Activated CD8-positive, alpha-beta memory T cell treated with anti-CD3 and anti-CD28 coated beads for 1 hour (primary cell): ENCODE measurements at regions not wholly inside any gene's neighbourhood (a gene's known extent, or its start where the extent isn't known, plus 50 kb on each side); places are given as distances from the start of the nearest gene placed in this dataset.

Experiments
- DNase-seq, 2 donors: peaks; one replicate each; pipeline ENCODE4 v3.0.0-alpha.2; 2020; ENCODE audit warnings: low read depth in 1 of 2; ENCODE audit errors: extremely low read depth in 1 of 2

DNA sequence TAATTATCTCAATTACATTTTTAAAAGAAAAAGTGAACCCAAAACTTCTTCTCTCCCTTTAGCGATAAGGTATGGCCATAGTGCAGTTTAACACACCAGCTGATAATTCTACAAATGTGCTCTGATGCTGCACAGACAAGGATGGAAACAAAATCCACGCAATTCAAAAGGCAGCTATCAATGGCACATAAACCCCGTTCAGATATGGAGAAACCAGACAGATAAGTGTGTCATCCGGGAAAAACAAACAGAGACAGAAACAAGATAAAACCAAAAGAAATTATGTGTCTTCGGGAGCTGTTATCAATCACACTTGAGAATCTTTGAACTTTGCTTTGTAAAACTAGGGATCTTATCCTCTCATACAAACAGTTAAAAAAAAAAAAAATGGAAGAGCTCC, 73.6 kb downstream of the SIPA1L2 start:
- no peak for DNase-seq

DNA sequence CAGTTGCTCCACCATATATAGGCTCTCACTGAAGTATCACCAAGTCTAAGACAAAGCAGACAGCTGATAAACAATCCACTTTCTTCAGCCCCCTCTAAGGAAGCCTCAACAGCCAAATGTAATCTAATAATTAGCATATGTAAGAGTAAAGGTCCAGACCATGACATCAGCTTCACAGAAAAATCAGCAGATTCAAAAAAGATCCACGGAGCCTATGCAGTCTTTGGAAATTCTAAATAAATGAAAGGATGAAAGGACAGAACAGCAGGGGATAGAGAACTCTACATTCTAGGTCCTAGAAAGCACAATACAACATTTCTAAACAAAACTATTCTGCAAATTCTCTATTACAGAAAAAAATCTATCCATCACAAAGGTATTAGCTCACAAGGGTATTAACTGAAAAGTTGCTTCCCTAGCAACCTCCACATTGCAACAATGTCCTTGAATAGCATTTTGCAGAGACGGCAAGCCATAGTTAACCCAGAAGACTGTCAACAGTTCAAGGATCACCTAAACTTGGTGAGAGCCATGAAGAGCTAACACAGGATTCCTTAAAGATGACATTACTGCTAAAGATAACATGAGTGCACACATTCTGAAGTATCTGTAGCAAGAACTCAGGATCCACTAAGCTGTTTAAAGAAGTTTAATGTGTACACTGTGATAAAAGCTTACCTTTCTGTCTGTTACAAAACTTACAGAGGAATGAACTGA, 74.3 kb downstream of the SIPA1L2 start:
- no peak for DNase-seq

DNA sequence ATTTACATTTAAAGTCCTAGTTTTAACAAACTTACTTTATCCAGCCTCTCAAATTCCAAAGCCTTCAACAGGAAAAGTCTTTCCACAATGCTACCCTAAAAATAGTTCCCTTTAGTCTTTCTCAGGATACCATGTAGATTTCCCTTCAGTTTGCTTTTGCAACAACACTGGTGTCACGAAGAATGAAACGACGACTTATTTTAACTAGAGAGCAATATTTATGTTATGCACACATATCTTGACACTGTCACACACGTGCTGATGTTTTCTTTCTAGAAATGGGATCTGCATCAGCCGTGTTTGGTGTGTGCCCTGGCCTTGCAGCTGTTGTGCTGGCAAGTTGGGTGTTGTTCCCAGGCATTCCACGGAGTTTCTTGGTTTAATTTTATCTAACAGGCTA, 75.5 kb downstream of the SIPA1L2 start:
- no peak for DNase-seq

DNA sequence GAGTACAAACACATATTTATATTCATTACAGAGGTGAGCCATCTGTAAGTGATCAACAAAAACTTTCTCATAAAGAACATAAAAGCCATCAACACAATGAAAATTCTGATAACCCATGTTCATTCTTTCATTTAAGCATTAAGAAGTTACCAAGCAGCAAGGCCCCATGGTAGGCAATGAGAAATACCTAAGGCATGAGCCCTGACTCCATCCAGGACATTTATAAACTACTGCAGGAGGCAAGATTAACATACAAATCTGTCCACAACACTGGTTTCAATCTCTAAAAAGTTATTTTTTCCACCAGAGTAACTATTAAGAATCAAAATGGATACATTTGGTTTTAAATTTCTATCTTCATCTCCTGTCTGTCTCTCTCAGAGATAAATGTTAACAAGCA, 76.1 kb downstream of the SIPA1L2 start:
- DNase-seq = no peak

DNA sequence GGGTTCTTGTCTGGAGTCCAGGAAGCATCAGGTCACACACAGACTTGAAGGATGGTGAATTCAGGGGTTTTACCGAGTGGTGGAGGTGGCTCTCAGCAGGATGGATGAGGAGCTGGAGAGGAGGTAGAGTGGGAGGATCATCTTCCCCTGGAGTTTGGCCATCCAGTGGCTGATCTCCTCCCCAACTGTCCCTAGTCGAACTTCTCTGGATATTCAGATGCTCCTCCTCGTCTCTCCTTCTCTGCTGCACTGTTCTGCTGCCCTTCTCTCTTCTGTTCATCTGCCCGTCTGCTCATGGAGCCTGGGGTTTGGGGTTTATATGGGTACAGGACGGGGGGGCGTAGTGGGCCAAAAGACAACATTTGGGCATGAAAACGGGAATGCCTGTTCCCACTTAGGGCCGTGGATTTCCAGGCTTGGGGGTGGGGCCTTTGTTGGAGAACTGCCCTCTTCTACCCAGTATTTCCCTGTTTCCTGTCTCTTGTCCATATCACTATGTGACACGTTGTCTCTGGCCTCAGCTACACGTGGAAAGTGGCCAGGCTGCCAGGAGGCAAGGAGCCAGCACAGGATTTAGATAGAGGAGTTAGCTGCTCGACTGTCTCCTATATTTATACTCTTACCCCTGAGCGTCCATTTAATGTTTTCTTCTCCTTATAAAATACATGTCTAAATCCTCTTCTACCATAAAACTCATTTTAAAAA, 76.7 kb downstream of the SIPA1L2 start:
- DNase-seq = no peak

DNA sequence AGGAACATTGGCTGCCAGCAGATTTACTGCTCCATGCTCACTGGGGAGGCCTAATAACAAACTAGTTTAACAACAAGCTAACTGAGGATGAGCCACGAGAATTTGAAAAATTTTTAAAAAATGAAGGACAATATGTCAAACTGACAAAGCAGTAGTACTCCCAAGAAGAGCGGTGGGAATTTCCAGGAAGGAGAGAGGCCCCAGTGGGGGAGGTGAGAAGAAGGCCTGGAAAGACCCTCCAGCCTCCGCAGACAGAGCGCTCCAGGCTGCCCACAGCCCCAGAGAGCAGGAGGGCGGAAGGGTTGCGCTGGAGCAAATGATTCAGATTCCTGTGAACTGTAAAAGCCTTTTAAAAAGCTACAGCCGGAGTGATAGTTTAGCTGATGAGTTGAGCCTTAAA, 78.5 kb downstream of the SIPA1L2 start:
- no peak for DNase-seq

DNA sequence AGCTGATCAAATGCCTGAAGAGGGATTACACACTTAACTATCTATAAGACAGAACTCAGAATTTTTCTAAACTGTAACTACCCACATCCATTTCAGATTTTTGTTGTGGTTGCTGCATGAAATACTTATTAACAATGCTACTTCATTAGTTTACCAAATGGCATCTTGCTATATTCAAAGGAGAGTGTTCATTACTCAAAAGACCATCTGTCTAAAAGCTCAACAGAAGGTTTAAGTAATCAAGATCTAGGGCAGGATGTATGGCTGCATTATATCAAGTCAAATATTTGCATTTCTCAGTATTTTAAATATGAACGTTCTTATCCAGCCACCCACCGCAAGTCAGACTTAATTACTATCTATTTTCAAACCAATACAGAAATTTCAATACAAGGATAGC, 79.9 kb downstream of the SIPA1L2 start:
- no peak for DNase-seq

DNA sequence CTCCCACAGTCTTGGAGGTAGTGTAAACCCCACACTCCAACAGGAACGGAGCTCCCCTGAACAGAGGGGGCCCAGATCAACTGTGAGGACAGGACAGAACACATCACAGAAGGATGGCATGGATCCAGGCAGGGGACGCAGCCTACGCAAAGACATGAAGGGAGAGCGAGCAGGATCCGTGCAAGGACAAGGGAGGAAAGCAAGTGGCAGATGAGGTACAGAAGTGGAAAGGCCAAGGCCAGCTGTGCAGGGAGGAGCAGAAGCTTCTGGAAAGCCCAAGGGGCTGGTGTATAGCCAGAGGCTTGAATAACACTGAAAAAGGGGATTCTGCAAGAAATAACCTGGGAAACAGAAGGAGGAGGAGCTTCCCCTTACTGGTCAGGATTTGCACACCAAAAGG, 81.2 kb downstream of the SIPA1L2 start:
- no peak for DNase-seq

DNA sequence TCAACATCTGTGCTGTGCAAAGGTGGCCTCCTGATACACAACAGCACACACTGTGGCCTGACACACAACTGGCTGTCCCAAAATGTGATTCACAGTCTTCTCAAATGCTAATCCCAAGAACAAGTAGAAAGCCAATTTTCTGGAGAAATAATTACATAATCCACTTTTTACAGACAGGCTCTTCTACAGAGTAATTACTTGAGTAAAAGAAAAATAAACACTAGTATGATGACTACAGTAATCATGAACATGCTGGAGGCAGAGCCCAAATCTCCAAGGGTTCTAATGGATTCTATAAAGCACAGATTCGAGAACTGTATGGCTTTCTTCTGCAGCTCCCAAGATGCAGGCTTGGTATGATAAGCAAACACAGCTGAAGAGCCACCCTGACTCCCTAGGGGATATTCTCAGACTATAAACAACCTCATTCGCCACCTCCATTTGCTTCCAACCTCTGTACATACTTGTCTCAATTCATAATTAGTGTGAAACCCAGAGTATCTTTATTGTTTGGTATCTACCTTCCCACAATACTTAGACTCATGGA, 81.9 kb downstream of the SIPA1L2 start:
- DNase-seq = no peak

DNA sequence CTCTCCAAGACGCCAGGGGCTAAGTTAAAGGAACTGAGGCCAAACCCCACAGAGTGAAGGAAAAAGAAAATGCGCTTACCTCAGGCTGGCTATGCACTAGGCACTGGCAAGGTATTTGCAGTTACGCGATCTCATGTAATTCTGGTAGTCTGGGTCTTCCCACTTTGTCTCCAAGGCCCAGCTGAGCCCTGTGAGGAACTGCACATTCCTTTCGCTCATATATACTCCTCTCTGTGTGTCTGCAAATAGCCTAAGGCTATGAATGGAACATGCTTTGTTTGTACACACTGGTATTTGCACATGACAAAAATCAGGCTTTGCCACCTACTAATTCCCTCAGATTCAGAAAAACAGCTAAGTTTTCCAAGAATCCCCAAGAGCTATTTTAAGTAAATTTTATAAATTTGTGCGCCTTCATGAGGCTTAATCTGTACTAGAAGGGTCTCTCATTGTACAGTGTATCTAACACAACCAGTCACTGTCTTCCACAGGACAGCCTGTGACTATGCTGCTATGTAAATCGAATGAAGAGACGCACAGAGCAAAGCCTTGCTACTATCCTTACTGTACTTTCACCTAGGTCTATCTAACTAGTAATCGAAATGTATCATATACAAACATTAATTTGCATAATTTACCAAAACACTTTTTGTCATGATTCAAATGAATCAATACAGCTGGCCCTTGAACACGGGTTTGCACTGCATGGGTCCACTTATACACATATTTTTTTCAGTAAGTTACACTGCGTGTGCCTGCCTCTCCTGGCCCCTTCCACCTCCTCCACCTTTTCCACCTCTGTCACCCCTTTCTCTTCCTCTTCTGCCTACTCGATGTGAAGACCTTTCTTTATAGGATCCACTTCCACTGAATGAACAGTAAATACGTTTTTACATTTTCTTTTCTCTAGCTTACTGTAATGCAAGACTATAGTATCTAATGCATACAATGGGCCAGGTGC, 87.0 kb downstream of the SIPA1L2 start:
- DNase-seq = no peak

DNA sequence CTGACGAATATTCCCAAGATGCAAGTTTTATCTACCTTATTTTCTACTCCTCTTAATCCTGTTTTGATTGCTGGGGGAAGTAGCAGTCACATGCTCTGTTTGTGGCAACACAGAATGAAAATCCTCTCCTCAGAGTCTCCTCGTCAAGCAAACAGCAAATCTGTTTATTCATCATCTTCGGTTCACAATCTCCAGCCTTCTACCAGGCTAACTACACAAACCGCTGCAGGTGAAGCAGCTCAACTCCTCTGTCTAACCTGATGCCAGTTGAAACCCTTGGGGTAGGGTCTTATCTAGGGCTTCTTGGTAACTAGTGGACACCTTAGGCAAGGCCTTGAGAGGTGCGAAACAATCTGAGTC, 91.0 kb downstream of the SIPA1L2 start:
- no peak for DNase-seq

DNA sequence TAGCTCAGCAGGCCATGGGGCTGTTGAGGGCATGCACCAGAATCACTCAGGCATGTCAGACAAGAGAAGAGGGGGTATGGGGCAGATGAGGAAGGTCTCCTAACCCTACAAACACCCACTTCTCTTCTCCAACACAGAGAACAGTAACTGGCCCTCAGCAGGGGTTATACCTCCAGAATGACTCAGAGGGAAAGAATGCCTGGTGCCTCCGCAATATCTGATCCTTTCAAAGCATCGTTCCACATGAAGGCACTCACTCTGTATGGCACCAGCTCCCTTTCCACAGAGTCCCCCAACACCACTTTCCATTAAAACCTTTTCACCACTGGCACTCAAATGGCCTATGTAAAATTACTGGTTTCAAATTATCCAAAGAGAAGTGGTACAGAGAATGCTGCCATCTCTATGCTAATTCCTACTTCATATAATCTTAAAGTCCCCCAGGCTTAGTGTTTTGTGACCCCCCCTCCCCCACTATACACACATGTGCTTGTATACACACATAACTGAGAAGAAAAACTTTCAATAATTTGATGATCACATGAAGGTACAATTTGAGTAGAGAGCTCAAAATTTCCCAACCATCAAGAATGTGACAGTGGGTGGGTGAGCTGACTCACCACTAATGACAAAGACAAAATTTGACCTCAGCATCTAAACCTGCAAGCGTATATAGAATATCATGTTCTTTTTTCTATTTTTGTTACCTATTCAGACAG, 91.5 kb downstream of the SIPA1L2 start:
- DNase-seq = no peak

DNA sequence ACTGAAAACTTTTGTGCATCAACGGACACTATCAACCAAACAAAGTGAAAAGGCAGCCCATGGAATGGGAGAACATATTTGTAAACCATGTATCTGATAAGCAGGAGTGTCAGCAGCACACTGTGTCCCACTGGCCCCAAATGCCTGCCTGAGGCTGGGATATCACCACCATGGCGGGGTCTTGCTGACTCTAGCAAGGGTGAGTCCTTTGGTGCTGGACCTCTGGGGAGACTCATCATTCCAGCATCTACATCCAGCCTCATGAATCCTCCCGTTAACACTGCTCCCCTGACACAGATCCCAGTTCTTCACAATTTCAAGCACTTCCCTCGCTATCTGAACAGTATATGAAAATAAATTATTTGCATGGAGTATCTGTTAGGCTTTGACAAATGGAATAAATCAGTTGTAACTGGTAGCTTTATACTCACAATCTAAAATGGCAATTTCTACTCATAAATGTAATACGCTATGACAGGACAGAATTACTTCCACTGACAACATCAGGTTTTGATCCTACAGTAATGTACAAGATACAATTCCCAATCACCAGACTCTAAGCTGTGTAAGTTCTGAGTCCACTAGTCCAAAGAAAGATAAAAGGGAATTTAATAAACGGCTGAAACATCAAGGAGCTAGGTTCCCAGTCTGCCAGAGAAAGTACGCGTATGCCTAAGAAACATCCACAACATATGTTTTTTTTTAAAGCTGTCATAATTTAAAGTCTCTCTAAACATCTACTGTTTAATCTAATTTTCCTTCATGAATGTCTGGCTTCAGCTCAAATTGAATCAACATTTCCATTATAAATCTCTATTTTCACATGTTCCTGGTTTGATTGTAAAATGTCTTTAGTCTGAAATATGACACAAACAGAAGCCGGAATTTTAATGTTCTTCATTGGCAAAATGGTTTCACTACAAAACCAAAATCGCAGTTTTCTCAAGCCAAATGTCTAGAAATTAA, 95.1 kb downstream of the SIPA1L2 start:
- no peak for DNase-seq

DNA sequence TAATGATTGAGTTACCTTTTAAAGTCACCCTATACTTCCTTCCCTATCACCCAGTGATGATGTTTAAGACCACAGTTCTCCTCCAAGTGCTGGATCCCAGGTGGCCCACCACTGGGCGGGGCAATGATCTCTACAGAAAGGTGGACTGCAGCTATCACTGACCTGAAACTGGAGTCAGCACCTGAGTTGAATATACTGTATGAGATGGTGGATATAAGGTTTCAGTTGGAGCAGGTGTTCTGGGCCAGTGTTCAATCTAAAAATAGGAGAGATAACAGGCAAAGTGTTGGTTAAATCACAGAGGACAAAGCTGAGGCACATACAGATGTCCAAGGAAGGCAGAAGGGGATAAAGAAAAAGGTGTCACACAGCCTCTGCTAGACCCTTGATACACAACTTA, 96.6 kb downstream of the SIPA1L2 start:
- no peak for DNase-seq

DNA sequence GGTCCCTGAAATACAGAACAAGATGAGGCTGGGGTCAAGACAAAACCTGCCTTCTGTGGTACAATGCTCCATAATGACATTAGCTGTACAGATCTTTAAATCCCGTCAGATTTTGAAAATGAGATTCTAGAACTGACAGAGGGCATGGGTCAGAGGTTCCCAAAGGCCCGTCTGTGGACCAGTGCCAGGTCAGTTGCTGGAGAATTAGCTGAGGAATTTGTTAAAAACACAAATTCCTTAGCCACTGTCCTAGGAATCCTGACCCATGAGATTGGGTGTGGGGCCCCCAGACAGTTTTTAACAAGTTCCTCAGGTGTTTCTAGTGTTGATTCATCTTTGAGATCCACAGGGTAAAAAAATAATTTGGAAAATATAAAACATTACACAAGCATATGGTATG, 97.0 kb downstream of the SIPA1L2 start:
- DNase-seq = no peak

DNA sequence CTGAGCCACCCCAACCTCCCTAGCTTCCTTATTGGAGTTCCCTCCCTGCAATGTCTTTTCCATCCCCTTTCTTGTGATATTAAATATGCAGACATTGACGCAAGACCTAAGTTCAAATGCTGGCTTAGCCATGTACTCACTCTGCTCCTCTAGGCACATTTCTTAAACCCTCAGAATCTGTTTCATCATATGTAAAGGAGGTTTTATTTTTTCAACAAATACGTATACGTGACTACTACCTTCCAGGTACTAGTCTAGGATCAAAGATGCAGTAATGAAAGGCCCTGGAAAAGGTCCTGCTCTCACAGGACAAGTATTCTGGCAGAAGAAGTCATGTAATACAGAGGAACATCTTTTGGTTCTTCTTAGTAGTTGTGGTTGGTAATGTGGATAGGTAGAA, 98.6 kb downstream of the SIPA1L2 start:
- DNase-seq = no peak

DNA sequence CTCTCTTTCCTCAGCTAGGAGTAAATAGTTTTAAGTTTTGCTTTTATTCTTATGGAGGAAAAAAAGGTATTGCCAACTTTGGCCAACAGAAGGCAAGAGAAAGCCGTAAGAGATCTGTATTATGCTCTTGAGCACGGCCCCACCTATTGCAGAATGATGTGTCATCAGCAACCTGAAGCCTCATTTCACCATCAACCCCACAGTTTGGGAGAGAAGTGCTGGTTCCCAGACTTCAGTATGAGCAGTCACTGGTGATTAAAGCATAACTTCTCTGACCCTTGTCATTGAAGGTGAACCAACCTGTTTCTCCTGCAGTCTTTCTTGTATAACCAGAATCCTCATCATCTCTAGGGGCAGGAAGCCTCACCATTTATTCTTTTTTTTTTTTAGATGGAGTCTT, 100.2 kb downstream of the SIPA1L2 start:
- DNase-seq = no peak

DNA sequence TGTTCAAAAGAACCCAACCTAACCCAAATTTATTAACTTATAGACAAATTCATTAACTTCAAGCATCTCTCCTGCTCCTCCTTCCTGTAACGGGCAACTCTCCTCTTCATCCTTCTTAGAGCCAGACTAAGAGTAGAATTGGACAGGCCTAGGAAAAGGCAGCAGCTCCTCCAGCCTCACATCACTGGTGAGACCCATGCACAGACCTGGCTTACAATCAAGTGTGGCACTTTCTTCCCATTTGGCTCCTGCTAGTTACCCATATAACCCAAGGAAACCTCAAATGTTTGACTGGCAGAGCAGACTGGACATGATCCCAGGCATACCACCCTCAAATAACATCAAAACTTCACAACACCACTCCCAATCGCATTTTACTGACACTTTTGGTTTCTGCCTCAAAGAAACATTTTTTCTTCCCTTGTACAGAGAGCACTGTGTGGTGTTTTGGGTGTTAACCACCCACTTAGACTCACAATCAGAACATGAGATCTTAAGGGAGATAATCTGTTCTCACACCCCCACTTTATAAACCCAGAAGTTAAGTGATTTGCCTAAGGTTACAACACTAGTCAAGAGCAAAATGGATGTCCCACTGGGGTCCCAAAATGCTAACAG, 101.4 kb downstream of the SIPA1L2 start:
- no peak for DNase-seq

DNA sequence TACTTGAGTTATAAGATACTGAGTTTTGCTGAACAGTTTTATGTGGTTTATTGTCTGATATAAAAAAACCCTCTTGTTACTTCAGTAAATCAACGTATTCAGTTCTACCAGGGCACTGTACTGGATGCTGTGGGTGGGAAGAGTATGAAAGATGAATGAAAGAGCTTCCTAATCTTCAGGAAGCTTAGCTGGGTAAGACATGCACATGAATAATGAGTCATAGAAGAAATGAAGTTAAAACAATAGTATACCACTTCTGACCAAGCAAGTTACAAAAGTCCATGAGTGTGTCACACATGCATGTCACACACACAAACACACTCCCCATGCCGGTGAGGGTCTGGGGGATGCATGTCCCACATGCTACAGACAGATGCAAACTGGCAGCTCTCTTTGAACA, 105.9 kb downstream of the SIPA1L2 start:
- no peak for DNase-seq
